Stimulated activated naive CD4-positive, alpha-beta T cell (primary cell): ENCODE measurements at regions not wholly inside any gene's neighbourhood (a gene's known extent, or its start where the extent isn't known, plus 50 kb on each side); places are given as distances from the start of the nearest gene placed in this dataset.
"Not testable (repeated sequence)": the region's sequence is repeated elsewhere in the genome, so short reads cannot be mapped to it uniquely, and the experiment has no call there.

Experiments used
- DNase-seq, 6 experiments: peaks; one replicate each; lab custom pipeline; 2025; lab: John Stamatoyannopoulos, UW

GRCh38 chr6:113370508-113371502 is 486.3 kb upstream of the MARCKS start:
- no peak for DNase-seq

DNA sequence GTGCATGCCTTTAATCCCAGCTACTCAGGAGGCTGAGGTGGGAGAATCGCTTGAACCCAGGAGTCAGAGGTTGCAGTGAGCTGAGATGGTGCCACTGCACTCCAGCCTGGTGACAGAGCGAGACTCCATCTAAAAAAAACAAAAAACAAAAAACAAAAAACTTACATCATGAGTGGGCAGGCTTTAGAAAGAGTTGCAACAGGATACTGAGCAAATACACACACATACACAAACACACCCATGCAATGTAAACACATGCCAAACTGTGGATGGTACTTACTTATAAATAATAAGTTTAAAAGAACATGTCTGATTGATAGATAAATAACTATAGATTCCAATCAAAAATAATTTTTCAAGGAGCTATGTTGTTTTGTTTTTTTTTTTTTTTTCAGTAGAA is 481.7 kb upstream of the MARCKS start:
- not testable (repeated sequence) for DNase-seq

GRCh38 chr6:113375950-113376846 is 480.9 kb upstream of the MARCKS start:
- DNase-seq, result no peak

DNA sequence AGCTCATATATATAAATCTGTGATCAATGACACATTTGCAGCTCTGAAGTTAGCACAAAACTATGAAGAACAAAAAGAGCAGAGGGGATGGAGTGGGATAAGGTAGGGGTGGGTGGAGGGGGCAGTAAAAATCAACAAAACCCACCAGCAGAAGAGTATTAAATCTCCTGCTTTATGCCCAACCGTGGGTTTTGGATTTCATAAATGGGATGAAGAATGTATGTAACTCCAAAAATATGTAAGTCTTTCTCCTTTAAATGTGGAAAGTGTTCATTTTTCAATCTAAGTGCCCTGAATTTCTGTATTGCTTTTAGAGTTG is 480.3 kb upstream of the MARCKS start:
- DNase-seq, result no peak

DNA sequence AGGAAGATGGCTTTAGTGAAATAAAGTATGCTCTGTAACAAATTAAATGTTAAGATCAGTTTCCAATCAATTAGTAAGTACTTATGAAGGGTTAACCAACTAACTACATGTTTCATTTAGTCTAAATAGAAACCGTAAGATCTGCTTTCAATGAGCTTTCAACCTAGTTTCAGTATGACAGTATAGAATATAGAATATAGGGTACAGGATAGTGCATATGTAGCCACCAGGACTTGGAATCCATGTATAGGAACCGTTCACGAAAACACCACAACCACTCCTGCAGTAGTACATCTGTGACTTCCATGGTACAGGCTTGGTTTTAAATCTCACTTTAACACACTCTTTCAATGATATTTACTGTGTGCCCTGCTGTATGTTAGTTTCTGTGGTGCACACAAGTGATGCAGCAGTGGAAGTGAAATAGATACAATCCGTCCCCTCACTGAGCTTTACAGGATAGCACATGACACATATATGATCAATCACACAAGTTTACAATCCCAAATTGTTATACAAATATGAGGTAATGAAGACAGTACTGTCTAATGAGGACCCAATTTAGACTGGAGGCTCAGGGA is 479.7 kb upstream of the MARCKS start:
- no peak for DNase-seq

GRCh38 chr6:113380591-113380990 is 476.6 kb upstream of the MARCKS start:
- no peak for DNase-seq

- no peak for DNase-seq
Measured at GRCh38 chr6:113381232-113381631, 475.9 kb upstream of the MARCKS start.

DNA sequence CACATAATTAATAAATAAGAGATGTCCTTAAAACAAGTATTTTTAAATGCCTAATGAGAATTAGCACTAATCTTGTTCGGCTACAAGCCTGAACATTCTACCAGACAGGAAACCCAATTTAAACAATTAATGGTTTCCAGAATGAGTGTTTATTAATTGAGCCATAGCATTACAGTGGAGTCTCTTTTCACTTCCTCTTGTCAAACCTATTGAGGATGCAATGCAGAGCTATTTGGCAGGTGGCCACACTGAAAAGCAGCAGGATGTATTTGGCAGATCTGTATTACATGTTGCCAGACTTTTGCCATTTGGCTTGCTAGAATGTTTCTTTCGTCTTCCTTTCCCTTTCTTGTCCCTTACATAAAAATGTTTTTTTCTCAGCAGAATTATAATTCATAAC is 475.2 kb upstream of the MARCKS start:
- no peak for DNase-seq

DNA sequence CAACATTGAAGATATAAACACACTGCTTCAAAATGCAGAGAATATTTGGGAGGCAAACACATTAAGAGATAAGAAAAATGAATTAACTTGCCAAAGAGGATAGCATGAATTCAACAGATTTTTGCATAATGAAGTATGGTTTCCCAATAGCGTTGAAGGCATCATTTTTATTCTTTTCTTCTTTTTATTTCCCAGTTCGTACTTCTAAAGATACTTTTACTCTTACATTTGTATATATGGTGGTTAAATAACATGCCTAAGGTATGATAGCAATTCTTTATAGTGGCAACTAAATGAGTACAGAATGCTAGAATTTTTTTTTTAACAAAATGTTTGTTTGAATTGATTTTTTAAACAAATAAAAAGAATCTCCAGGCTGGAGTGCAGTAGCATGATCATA is 473.4 kb upstream of the MARCKS start:
- DNase-seq, result no peak

DNA sequence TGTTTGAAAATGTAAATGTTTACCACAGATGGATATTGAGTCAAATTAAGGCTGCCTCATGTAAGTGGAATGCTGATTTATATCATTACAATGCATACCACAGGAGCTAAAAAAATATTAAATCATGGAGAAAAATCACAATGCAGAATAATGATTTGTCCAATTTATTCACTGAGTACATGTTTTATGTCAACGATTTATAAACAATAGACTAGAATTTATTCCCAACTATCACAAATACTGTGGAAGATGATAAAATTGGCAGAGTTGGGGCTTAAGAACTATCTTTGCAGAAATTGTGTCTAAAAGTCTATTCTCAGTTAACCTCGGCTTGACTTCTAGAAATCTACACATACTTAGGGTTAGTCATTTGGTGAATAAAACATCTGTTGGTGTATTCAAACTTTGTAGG is 472.1 kb upstream of the MARCKS start:
- no peak for DNase-seq

DNA sequence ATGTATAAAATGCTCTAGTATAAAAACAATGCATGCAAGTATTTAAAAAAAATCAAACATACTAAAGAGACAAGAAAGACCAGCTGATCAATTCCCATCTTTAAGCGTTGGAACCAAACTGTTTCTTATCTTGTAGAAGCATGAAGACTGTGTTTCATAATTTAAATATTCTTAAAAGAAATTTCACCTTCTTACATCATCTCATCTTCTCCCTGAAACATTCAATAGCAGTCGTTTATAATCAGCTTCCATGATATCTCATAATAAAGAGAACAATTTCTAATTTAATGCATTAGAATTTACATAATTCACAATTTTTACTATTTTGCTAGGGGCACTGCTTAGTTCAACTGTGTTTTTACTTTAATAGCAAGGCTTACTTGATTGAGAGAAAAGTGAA is 468.1 kb upstream of the MARCKS start:
- no peak for DNase-seq

DNA sequence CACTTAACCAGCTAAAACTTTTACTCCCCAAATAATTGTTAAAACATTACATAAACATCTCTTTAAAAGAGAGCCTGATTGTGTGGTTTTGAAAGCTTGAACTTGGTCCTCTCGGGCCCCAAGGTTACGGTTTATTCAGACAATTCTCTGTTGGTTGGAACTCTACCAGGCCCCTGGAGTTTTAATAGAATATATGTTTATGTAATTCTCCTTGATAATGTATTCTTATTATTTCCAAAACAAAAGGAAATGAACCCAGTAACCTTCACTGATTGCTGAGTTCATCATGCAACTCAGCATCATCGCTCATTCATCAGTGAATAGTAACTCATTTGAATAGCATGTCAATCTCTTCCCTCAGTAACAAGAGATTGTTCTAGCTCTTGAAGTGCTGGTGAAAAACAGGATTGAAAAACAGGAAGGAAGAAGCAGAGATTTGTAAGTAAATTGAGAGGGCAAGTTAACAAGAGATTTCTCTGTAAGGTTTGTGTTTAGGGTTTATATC is 464.5 kb upstream of the MARCKS start:
- DNase-seq, result no peak

DNA sequence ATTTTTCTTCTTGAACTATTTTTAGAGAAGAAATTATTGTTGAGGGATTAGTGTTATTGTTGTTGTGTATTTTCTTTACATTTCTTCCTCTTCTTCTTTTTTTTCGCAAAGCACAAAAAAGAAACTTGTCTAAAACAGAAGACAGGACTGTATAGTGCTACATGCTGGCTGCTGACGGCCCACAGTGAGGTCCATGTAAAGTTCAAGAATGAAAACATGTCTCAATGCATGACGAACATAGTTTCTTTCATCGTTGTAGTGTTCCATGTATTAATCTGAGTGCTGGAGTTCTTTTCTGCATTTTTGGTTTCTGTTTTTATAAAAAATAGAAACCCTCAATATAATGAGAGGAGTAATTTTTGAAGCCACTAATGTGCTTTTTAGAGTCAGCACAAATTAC is 462.9 kb upstream of the MARCKS start:
- DNase-seq, result no peak

GRCh38 chr6:113394729-113395128 is 462.4 kb upstream of the MARCKS start:
- DNase-seq, result no peak

GRCh38 chr6:113396730-113397129 is 460.4 kb upstream of the MARCKS start:
- no peak for DNase-seq

GRCh38 chr6:113397236-113397635 is 459.9 kb upstream of the MARCKS start:
- DNase-seq, result no peak

DNA sequence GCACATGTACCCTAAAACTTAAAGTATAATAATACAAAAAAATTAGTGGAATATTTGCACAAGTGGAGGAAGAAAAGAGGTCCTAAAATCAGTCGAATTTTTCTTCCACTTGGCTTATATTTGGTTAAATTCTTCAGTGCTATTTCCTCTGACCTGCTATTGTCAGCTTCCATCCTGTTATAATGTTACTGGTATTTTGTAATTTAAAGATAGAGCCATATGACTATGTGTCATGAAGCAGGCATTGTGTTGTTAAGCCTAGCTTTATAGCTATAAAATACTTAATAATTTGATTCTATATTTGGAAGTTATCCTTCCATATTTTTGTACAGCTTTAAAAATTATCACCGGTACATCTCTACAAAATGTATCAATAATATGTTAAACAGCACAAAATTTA is 455.9 kb upstream of the MARCKS start:
- no peak for DNase-seq

DNA sequence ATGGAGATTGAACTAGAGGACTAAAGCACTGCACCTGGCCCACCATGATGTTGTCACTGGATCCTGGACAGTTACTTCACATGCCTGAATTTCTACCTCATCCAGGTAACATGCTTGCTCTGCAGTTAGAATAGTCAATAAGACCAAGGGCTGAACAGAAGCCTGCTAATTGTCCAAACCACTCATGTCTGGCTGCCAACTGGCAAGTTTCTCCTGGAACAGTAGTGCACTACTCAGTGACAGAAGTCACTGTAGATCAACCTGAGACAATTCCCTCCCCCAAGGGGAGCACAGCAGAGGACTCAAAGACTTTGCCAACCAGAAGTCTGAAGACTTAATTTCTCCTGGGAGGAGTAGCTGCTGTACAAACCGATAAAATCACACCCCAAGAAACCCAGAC is 454.6 kb upstream of the MARCKS start:
- no peak for DNase-seq

GRCh38 chr6:113403966-113404595 is 453.1 kb upstream of the MARCKS start:
- DNase-seq, result no peak

DNA sequence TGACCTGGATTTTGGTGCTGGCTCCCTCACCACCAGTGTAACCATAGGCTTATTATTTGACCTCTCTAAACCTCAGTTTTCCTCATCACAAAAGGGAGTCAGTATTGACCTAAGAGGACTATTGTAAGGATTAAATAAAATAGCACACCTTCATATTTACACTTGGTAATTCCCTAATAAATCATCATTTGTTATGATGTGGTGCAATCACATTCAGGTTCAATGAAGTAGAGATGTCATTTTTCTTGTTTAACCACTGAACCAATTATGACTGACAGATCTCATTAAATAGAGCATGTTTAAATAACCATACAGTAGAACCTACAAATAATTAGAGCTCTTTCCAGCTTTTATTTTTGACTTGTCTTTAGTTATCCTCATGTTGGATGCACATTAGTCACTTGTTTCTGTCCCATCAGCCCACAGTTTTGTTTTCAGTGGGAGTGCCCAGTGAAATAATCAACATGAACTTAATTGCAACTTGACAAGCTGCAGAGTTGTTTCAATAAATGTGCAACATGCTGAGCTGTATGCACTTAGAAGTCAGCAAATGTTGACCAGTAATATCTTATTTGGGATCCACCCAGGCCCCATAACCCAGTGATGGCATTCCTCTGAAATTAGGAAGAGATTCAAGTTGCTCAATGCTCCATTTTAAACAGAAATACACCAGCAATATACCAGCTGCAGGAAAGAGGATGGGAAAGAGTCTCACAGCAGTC is 451.7 kb upstream of the MARCKS start:
- DNase-seq, result no peak

- DNase-seq, result no peak
Measured at GRCh38 chr6:113406048-113406695, 451.0 kb upstream of the MARCKS start.
